ENCODE measurements at regions not wholly inside any gene's neighbourhood (a gene's known extent, or its start where the extent isn't known, plus 50 kb on each side); places are given as distances from the start of the nearest gene placed in this dataset.

- TF ChIP-seq EZH2 (IDR thresholded peaks at IDR 0.05), result no peak
- TF ChIP-seq FOXP2 (optimal IDR thresholded peaks at IDR 0.05; ENCODE audit: control extremely low read depth, extremely low read length, insufficient read depth), result no peak
Measured at GRCh38 chr4:158098802-158099201, 74.0 kb downstream of the GASK1B start.

Measured in SK-N-MC (cell line).